HUES6 (cell line): ENCODE measurements at regions not wholly inside any gene's neighbourhood (a gene's known extent, or its start where the extent isn't known, plus 50 kb on each side); places are given as distances from the start of the nearest gene placed in this dataset.
"Not testable (repeated sequence)": the region's sequence is repeated elsewhere in the genome, so short reads cannot be mapped to it uniquely, and the experiment has no call there.

Source experiments
- H3K27ac ChIP-seq: 2 replicates; pipeline ENCODE4 v1.7.0; 2013; ENCODE audit warnings: low read depth, mild to moderate bottlenecking, low read length, inconsistent platforms
- H3K27me3 ChIP-seq: 2 replicates; pipeline ENCODE4 v1.6.1; 2013; ENCODE audit warnings: low read length; ENCODE audit not compliant: control insufficient read depth, insufficient read depth
- H3K36me3 ChIP-seq: 2 replicates; pipeline ENCODE4 v1.6.1; 2013; ENCODE audit warnings: low read length; ENCODE audit not compliant: control insufficient read depth, insufficient read depth
- H3K4me1 ChIP-seq: 2 replicates; pipeline ENCODE4 v1.6.1; 2013; ENCODE audit warnings: low read length; ENCODE audit not compliant: control insufficient read depth, insufficient read depth
- H3K4me3 ChIP-seq: 2 replicates; pipeline ENCODE4 v1.5.1; 2013; ENCODE audit warnings: low read depth, low read length
- H3K9ac ChIP-seq: one replicate; pipeline ENCODE4 v1.6.1; 2013; ENCODE audit warnings: mild to moderate bottlenecking, low read length
- H3K9me3 ChIP-seq: 2 replicates; pipeline ENCODE4 v1.6.1; 2013; ENCODE audit warnings: low read depth, low read length; ENCODE audit not compliant: control insufficient read depth, insufficient read depth

DNA sequence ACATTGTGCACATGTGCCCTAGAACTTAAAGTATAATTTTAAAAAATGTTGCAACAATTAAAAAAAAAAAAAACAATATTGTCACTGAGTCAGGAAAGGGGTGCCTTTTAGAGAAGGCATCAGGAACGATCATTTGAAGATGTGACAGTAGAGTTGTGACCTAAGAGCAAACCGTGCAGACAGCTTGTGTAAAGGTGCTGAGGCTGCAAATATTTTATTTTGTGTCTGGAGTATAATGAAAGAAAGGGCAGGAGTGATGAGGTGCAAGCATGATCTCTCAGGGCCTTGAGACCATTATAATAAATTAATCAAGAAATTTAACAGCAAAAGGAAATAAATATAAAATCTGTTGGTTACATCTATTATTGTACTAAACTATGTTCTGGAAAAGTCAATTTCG is 1219.7 kb downstream of the OLFM4 start:
- Histone ChIP-seq H3K9me3 (peaks cover 4% of the 10 kb centered on the region), H3K27ac (no peak overlapping the region), H3K4me3 (no peak overlapping the region), H3K27me3 (no peaks in the 10 kb centered on the region), H3K9ac (no peak overlapping the region), H3K4me1 (peaks cover 21% of the 10 kb centered on the region), H3K36me3 (peaks cover 4% of the 10 kb centered on the region)

DNA sequence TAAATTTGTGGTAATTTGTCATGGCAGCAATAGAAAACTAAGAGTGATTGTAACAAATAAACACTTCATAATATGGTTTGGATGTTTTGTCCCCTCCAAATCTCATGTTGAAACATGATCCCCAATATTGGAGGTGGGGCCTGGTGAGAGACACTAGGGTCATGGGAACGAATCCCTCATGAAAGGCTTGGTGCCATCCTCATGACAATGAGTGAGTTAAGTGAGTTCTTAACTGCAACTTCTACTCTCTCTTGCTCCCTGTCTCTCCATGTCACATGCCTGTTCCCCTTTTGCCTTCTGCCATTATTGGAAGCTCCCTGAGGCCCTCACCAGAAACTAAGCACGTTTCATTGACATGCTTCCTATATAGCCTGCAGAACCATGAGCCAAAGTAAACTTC is 1233.2 kb downstream of the OLFM4 start:
- no peaks in the 10 kb centered on the region for H3K27me3 ChIP-seq
- H3K36me3 ChIP-seq = peaks cover 12% of the 10 kb centered on the region; the same call in 1 of the 2 replicates
- H3K4me3 ChIP-seq = peak overlapping the region; percentile 16; the same call in 1 of the 2 replicates
- H3K9me3 ChIP-seq = no peaks in the 10 kb centered on the region
- peaks cover 50% of the 10 kb centered on the region for H3K4me1 ChIP-seq
- no peak overlapping the region for H3K9ac ChIP-seq
- H3K27ac ChIP-seq = peak overlapping the region; percentile 63; the same call in 1 of the 2 replicates

DNA sequence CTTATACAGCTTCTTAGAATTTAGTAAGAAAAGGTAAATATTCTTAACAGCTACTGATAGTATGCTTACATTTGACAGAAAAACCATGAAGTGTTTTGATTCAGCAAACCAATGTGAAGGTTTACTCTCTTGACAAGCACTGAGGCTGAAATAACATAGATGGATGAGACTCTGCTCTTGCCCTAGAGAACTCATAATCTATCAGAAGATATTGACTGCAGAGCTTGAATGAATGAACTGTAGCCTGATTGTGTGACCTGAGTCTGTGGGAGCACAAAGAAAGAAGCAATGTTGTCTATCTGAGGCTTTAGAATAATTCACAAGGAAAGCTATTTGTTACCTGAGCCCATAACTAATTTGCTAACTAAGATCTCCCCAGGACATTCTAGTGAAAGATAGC is 1235.3 kb downstream of the OLFM4 start:
- no peak overlapping the region; the same call in 1 of the 2 replicates for H3K4me3 ChIP-seq
- H3K27ac ChIP-seq = peak overlapping the region; percentile 63
- peaks cover 12% of the 10 kb centered on the region; the same call in 1 of the 2 replicates for H3K36me3 ChIP-seq
- H3K9ac ChIP-seq = no peak overlapping the region
- H3K9me3 ChIP-seq = no peaks in the 10 kb centered on the region
- peaks cover 54% of the 10 kb centered on the region for H3K4me1 ChIP-seq
- H3K27me3 ChIP-seq = no peaks in the 10 kb centered on the region

DNA sequence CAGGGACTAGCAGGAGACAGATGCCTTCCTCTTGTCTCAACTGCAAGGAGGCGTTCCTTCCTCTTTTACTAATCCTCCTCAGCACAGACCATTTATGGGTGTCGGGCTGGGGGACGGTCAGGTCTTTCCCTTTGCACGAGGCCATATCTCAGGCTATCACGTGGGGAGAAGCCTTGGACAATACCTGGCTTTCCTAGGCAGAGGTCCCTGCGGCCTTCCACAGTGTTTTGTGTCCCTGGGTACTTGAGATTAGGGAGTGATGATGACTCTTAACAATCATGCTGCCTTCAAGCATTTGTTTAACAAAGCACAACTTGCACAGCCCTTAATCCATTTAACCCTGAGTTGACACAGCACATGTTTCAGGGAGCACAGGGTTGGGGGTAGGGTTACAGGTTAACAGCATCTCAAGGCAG is 1238.6 kb downstream of the OLFM4 start:
- Histone ChIP-seq H3K4me3 (peak overlapping the region; percentile 65), H3K27ac (peak overlapping the region; percentile 99), H3K9ac (peak overlapping the region; percentile 90), H3K4me1 (peaks cover 38% of the 10 kb centered on the region), H3K36me3 (peaks cover 25% of the 10 kb centered on the region)
- not testable (repeated sequence) for H3K9me3 ChIP-seq, H3K27me3 ChIP-seq

DNA sequence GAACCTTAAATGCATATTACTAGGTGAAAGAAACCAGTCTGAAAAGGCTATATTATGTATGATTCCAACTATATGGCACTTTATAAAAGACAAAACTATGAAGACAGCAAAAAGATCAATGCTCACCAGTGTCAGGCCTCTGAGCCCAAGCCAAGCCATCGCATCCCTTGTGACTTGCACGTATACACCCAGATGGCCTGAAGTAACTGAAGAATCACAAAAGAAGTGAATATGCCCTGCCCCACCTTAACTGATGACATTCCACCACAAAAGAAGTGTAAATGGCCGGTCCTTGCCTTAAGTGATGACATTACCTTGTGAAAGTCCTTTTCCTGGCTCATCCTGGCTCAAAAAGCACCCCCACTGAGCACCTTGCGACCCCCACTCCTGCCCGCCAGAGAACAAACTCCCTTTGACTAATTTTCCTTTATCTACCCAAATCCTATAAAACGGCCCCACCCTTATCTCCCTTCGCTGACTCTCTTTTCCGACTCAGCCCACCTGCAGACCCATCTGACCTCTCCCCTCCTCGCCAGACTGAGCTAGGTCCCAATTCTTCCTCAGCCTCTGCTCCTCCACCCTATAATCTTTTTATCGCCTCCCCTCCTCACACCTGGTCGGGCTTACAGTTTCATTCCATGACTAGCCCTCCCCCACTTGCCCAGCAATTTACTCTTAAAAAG is 1239.5 kb downstream of the OLFM4 start:
- H3K9ac ChIP-seq = peak overlapping the region; percentile 96
- not testable (repeated sequence) for H3K27me3 ChIP-seq, H3K9me3 ChIP-seq
- peaks cover 32% of the 10 kb centered on the region for H3K4me1 ChIP-seq
- peaks cover 29% of the 10 kb centered on the region for H3K36me3 ChIP-seq
- H3K4me3 ChIP-seq = peak overlapping the region; percentile 74
- H3K27ac ChIP-seq = peak overlapping the region; percentile 99

DNA sequence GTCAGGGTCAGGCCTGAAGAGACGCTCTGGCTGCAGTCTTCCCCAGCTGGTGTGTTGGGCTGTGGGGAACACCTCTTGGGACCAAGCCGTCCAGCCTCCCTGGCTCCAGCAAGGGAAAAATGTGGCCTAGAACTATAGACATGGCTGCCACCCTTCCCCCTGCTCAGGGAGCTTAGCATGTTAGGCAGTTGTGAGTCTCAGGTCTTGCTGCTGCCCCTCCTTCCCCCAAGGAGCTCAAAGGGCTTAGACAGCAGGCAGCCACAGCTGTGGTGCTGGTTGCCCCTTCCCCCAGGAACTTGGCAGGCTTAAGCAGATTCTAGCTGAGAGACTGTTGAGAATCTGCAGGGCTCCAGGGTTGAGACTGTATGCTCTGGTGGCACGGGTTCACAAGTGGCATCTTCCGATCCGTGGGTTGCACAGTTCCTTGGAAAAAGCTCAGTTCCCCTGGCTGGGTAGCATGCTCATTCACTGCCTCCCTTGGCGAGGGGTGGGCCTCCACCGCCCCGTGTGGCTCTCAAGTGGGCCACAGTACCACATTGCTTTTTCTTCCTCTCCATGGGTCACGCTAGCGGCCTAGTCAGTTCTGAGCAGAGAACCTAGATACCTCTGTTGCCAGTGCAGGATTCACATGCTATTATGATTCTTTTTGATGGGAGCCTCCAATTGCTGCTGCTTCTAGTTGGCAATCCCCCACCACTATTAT is 1258.6 kb downstream of the OLFM4 start:
- peak overlapping the region; percentile 50; the same call in 1 of the 2 replicates for H3K27ac ChIP-seq
- peaks cover 11% of the 10 kb centered on the region; the same call in 1 of the 2 replicates for H3K9me3 ChIP-seq
- H3K36me3 ChIP-seq = peaks cover 25% of the 10 kb centered on the region
- H3K9ac ChIP-seq = no peak overlapping the region
- no peaks in the 10 kb centered on the region for H3K27me3 ChIP-seq
- H3K4me3 ChIP-seq = no peak overlapping the region
- peaks cover 16% of the 10 kb centered on the region; the same call in 1 of the 2 replicates for H3K4me1 ChIP-seq

DNA sequence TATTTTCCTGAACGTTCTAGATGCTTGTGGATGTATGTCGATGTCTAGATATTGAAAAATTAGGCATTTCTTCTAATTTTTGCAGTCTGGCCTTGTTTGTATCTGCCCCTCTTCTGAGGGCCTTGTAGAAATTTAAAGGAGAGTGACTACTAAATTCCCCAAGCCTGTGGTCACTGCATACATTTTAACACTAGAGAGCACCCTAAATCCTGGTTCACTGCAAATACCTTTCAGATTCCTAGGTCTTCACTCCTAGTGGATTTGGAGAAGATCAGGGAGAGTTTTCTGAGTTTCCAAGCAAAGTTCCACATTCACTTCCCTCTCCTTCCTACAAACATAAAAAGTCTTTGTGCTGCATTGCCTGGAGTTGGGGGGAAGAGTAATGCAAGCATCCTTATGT is 1272.5 kb downstream of the OLFM4 start:
- Histone ChIP-seq H3K36me3 (peaks cover 37% of the 10 kb centered on the region), H3K9me3 (no peaks in the 10 kb centered on the region), H3K9ac (no peak overlapping the region), H3K4me1 (peaks cover 37% of the 10 kb centered on the region), H3K4me3 (no peak overlapping the region), H3K27me3 (no peaks in the 10 kb centered on the region), H3K27ac (no peak overlapping the region)

DNA sequence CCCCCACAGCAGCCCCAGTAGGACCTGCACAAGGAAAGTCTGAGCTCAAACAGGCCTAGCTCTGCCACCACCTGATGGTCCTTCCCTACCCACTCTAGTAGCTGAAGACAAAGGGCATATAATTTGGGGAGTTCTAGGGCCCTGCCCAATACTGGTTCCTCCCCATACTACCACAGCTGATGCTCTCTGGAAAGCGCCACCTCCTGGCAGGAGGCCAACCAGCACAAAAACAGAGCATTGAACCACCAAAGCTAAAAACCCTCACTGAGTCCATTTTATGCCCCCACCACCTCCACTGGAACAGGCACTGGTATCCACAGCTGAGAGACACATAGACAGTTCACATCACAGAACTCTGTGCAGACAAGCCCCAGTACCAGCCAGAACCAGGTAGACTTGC is 1276.8 kb downstream of the OLFM4 start:
- Histone ChIP-seq H3K4me3 (no peak overlapping the region), H3K9ac (no peak overlapping the region), H3K27me3 (no peaks in the 10 kb centered on the region), H3K4me1 (peaks cover 45% of the 10 kb centered on the region), H3K27ac (no peak overlapping the region), H3K9me3 (no peaks in the 10 kb centered on the region), H3K36me3 (peaks cover 50% of the 10 kb centered on the region)

DNA sequence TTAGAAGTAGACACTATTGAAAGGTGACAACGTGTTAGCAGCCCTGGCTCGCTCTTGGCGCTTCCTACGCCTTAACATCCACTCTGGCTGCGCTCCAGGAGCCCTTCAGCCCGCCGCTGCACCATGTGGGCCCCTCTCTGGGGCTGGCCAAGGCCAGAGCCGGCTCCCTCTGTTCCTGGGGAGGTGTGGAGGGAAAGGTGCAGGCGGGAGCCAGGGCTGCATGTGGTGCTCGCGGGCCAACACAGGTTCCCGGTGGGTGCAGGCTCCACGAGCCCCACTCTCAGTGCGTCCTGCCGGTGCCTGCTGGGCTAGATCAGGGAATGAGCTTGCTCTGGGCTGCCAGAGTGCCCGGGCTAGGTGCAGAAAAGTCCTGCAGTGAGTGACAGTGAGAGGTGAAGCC is 1284.3 kb downstream of the OLFM4 start:
- H3K4me1 ChIP-seq = peaks cover 4% of the 10 kb centered on the region; the same call in 1 of the 2 replicates
- H3K9me3 ChIP-seq = peaks cover 12% of the 10 kb centered on the region
- H3K36me3 ChIP-seq = peaks cover 47% of the 10 kb centered on the region
- no peak overlapping the region for H3K9ac ChIP-seq
- H3K4me3 ChIP-seq = no peak overlapping the region
- no peaks in the 10 kb centered on the region for H3K27me3 ChIP-seq
- no peak overlapping the region for H3K27ac ChIP-seq

DNA sequence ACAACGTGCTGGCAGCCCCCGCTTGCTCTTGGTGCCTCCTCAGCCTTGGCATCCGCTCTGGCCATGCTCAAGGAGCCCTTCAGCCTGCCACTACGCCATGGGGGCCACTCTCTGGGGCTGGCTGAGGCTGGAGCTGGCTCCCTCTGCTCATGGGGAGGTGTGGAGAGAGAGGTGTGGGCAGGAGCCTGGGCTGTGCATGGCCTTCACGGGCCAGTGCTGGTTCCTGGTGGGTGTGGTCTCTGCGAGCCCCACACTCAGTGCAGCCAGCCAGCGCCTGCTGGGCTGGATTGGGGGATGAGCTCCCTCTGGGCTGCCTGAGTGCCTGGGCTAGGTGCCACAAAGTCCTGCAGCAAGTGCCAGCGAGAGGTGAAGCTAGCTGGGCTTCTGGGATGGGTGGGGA is 1289.1 kb downstream of the OLFM4 start:
- Histone ChIP-seq H3K4me3 (no peak overlapping the region), H3K9ac (no peak overlapping the region), H3K4me1 (0 out of 2 replicates have a peak, but pooled peaks cover under 1% of the 10 kb centered on the region), H3K27ac (no peak overlapping the region), H3K9me3 (peaks cover 16% of the 10 kb centered on the region), H3K36me3 (peaks cover 63% of the 10 kb centered on the region), H3K27me3 (no peaks in the 10 kb centered on the region)

DNA sequence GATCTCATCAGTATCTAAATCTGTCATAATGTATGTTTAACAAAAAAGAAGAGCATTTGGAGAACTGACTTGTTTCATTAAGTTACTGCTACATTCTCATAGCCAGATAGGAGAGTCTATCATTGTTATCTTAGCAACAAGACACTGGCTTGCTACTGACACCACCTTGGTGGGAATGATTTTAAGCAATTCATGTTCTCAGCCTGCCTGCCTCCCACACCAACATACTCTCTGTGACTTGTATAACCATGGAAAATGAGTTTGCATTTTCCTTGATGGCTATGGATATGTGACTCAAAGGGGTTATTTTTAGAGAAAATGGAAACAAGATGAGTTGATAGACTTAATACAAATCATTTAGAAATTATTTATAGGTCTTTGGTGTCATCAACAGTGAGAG is 1308.9 kb downstream of the OLFM4 start:
- Histone ChIP-seq H3K36me3 (peaks cover 21% of the 10 kb centered on the region; the same call in 1 of the 2 replicates), H3K27ac (no peak overlapping the region), H3K27me3 (no peaks in the 10 kb centered on the region), H3K4me1 (no peaks in the 10 kb centered on the region; the same call in 1 of the 2 replicates), H3K9me3 (no peaks in the 10 kb centered on the region), H3K9ac (no peak overlapping the region), H3K4me3 (no peak overlapping the region)
